Ishikawa (cell line): ENCODE measurements at regions not wholly inside any gene's neighbourhood (a gene's known extent, or its start where the extent isn't known, plus 50 kb on each side); places are given as distances from the start of the nearest gene placed in this dataset.

Experiments
- CEBPB ChIP-seq: IDR thresholded peaks from 2 replicates; pipeline ENCODE4 v1.6.1; 2012
- CREB1 ChIP-seq: IDR thresholded peaks from 2 replicates; pipeline ENCODE4 v1.6.1; 2012; ENCODE audit warnings: low read depth
- EGR1 ChIP-seq: IDR thresholded peaks from 2 replicates; pipeline ENCODE4 v1.6.1; 2012
- EP300 ChIP-seq: IDR thresholded peaks from 2 replicates; pipeline ENCODE4 v1.6.1; 2012; ENCODE audit warnings: borderline replicate concordance
- FOXM1 ChIP-seq: IDR thresholded peaks from 2 replicates; pipeline ENCODE4 v1.6.1; 2012; ENCODE audit warnings: low read depth, borderline replicate concordance
- NFIC ChIP-seq: IDR thresholded peaks from 2 replicates; pipeline ENCODE4 v1.6.1; 2012
- RAD21 ChIP-seq: IDR thresholded peaks from 2 replicates; pipeline ENCODE4 v1.6.1; 2012; ENCODE audit warnings: low read depth
- REST ChIP-seq: IDR thresholded peaks from 2 replicates; pipeline ENCODE4 v1.6.1; 2012; ENCODE audit warnings: low read depth, mild to moderate bottlenecking
- TAF1 ChIP-seq: IDR thresholded peaks from 2 replicates; pipeline ENCODE4 v1.6.1; 2012; ENCODE audit warnings: low read depth, mild to moderate bottlenecking
- TCF12 ChIP-seq: IDR thresholded peaks from 2 replicates; pipeline ENCODE4 v1.6.1; 2012; ENCODE audit warnings: low read depth
- TEAD4 ChIP-seq: IDR thresholded peaks from 2 replicates; pipeline ENCODE4 v1.6.1; 2012
- YY1 ChIP-seq: IDR thresholded peaks from 2 replicates; pipeline ENCODE4 v1.6.1; 2012; ENCODE audit warnings: low read depth
- ZBTB7A ChIP-seq: IDR thresholded peaks from 2 replicates; pipeline ENCODE4 v1.6.1; 2012; ENCODE audit warnings: low read depth
- TF ChIP-seq, protein P1 (sequence below): IDR thresholded peaks from 2 replicates; pipeline ENCODE4 v1.6.1; 2012
- TF ChIP-seq, protein P2 (sequence below): IDR thresholded peaks from 2 replicates; pipeline ENCODE4 v1.6.1; 2012

GRCh38 chr2:217706513-217706912 is 296.3 kb downstream of the TNS1 start:
- TF ChIP-seq REST (no peak), FOXM1 (no peak), ZBTB7A (no peak), CREB1 (no peak), TAF1 (no peak), NFIC (no peak), TEAD4 (no peak), EP300 (no peak), EGR1 (no peak), CEBPB (no peak), TCF12 (no peak), RAD21 (no peak), YY1 (no peak)
- TF ChIP-seq, protein P1, sequence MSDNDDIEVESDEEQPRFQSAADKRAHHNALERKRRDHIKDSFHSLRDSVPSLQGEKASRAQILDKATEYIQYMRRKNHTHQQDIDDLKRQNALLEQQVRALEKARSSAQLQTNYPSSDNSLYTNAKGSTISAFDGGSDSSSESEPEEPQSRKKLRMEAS = no peak
- TF ChIP-seq, protein P2, sequence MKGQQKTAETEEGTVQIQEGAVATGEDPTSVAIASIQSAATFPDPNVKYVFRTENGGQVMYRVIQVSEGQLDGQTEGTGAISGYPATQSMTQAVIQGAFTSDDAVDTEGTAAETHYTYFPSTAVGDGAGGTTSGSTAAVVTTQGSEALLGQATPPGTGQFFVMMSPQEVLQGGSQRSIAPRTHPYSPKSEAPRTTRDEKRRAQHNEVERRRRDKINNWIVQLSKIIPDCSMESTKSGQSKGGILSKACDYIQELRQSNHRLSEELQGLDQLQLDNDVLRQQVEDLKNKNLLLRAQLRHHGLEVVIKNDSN = no peak

- no peak for TF ChIP-seq CREB1
- no peak for TF ChIP-seq ZBTB7A
- TF ChIP-seq YY1 = no peak
- no peak for TF ChIP-seq EP300
- TF ChIP-seq, protein P1 = no peak
- no peak for TF ChIP-seq RAD21
- no peak for TF ChIP-seq FOXM1
- TF ChIP-seq TEAD4 = no peak
- TF ChIP-seq NFIC = no peak
- no peak for TF ChIP-seq TAF1
- no peak for TF ChIP-seq TCF12
These were observed 296.7 kb downstream of the TNS1 start for GRCh38 chr2:217706095-217706494.

GRCh38 chr2:217705461-217705860 is 297.3 kb downstream of the TNS1 start:
- no peak for TF ChIP-seq CEBPB
- no peak for TF ChIP-seq NFIC
- no peak for TF ChIP-seq EGR1
- no peak for TF ChIP-seq YY1
- TF ChIP-seq TAF1 = no peak
- TF ChIP-seq, protein P1 = no peak
- no peak for TF ChIP-seq FOXM1
- no peak for TF ChIP-seq TCF12
- no peak for TF ChIP-seq ZBTB7A
- no peak for TF ChIP-seq EP300
- TF ChIP-seq REST = no peak
- no peak for TF ChIP-seq TEAD4
- TF ChIP-seq, protein P2 = no peak
- no peak for TF ChIP-seq RAD21
- no peak for TF ChIP-seq CREB1

GRCh38 chr2:217703999-217704398 is 298.8 kb downstream of the TNS1 start:
- TF ChIP-seq EGR1 (no peak), TCF12 (no peak), TAF1 (no peak), CEBPB (no peak), CREB1 (no peak), YY1 (no peak), ZBTB7A (no peak), REST (no peak), FOXM1 (no peak), RAD21 (no peak), EP300 (no peak), NFIC (no peak)
- TF ChIP-seq, protein P2 = no peak
